ENCODE measurements at regions not wholly inside any gene's neighbourhood (a gene's known extent, or its start where the extent isn't known, plus 50 kb on each side); places are given as distances from the start of the nearest gene placed in this dataset.

GRCh38 chr6:40112350-40112749 lies 178.1 kb upstream of the MOCS1 start:
- TF ChIP-seq, protein P1, sequence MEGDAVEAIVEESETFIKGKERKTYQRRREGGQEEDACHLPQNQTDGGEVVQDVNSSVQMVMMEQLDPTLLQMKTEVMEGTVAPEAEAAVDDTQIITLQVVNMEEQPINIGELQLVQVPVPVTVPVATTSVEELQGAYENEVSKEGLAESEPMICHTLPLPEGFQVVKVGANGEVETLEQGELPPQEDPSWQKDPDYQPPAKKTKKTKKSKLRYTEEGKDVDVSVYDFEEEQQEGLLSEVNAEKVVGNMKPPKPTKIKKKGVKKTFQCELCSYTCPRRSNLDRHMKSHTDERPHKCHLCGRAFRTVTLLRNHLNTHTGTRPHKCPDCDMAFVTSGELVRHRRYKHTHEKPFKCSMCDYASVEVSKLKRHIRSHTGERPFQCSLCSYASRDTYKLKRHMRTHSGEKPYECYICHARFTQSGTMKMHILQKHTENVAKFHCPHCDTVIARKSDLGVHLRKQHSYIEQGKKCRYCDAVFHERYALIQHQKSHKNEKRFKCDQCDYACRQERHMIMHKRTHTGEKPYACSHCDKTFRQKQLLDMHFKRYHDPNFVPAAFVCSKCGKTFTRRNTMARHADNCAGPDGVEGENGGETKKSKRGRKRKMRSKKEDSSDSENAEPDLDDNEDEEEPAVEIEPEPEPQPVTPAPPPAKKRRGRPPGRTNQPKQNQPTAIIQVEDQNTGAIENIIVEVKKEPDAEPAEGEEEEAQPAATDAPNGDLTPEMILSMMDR (IDR thresholded peaks at IDR 0.05; ENCODE audit: low read depth, low read length): no peak
- no peaks in the 10 kb centered on the region for H3K27me3 ChIP-seq (ENCODE audit: control insufficient read depth, insufficient read depth, low read length)
- H3K4me3 ChIP-seq (ENCODE audit: low read depth, low read length): no peak overlapping the region
- no peaks in the 10 kb centered on the region for H3K9me3 ChIP-seq (ENCODE audit: control insufficient read depth, insufficient read depth, low read length)
- ChIA-PET POLR2A (no interaction called here), CTCF (no interaction called here)
- no peak for DNase-seq (ENCODE audit: low read depth, low spot score)
- no peak overlapping the region for H3K27ac ChIP-seq (ENCODE audit: low read depth, low read length)

- no peaks in the 10 kb centered on the region for H3K27me3 ChIP-seq (ENCODE audit: control insufficient read depth, insufficient read depth, low read length)
- DNase-seq (ENCODE audit: low read depth, low spot score): no peak
- ChIA-PET CTCF (no interaction called here), POLR2A (no interaction called here)
- TF ChIP-seq, protein P1 (IDR thresholded peaks at IDR 0.05; ENCODE audit: low read depth, low read length): no peak
- no peaks in the 10 kb centered on the region for H3K9me3 ChIP-seq (ENCODE audit: control insufficient read depth, insufficient read depth, low read length)
- H3K4me3 ChIP-seq (ENCODE audit: low read depth, low read length): no peak overlapping the region
- no peak overlapping the region for H3K27ac ChIP-seq (ENCODE audit: low read depth, low read length)
Observed at GRCh38 chr6:40108736-40109135, 174.5 kb upstream of the MOCS1 start.

DNA sequence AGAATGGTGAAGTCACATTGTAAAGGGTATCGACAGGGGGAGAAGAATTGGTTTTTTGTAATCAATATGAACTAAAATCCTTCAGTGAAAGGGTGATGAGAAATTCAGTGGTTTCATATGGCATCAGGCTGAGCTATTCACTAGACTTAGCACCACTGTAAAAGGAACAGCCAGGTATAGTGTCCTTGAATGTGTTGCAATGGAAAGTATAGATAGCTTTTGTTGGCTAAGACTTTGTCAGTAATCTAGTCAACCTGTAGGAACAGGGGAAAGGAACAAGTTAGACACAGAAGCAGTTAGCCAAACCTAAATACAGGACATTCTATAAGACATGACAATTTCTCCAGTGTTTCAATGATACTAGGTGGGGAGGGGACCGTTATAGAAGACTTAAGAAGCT lies 172.6 kb upstream of the MOCS1 start:
- ChIA-PET POLR2A (no interaction called here), CTCF (no interaction called here)
- Histone ChIP-seq H3K4me3 (ENCODE audit: low read depth, low read length) (no peak overlapping the region), H3K27me3 (ENCODE audit: control insufficient read depth, insufficient read depth, low read length) (no peaks in the 10 kb centered on the region), H3K9me3 (ENCODE audit: control insufficient read depth, insufficient read depth, low read length) (no peaks in the 10 kb centered on the region), H3K27ac (ENCODE audit: low read depth, low read length) (no peak overlapping the region)
- no peak for DNase-seq (ENCODE audit: low read depth, low spot score)
- TF ChIP-seq, protein P1 (IDR thresholded peaks at IDR 0.05; ENCODE audit: low read depth, low read length): no peak

DNA sequence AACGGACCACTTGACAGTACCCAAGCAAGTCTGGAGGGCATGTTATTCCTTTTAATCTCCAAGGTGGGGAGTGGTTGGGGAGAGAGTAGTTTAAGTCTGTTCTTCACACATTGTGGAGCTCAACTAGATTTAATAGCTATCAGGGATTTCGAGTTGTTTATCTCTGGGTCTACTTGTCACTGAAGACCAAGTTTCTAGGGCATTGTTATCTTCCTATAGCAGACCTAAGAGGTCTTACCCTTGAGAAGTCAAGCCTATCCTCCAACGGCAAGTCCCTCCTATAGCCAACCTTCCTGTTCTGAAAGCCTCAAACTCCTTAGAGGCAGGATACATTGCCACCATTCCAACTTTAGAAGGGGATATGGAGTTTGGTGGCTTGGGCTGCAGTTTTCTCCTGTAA lies 164.5 kb upstream of the MOCS1 start:
- no peak overlapping the region for H3K4me3 ChIP-seq (ENCODE audit: low read depth, low read length)

GRCh38 chr6:40097590-40097989 lies 163.3 kb upstream of the MOCS1 start:
- no peak for DNase-seq (ENCODE audit: low read depth, low spot score)
- CTCF ChIA-PET: no interaction called here
- H3K4me3 ChIP-seq (ENCODE audit: low read depth, low read length): no peak overlapping the region
- H3K27ac ChIP-seq (ENCODE audit: low read depth, low read length): no peak overlapping the region
- H3K27me3 ChIP-seq (ENCODE audit: control insufficient read depth, insufficient read depth, low read length): no peaks in the 10 kb centered on the region
- TF ChIP-seq, protein P1 (IDR thresholded peaks at IDR 0.05; ENCODE audit: low read depth, low read length): no peak
- H3K9me3 ChIP-seq (ENCODE audit: control insufficient read depth, insufficient read depth, low read length): peaks cover 4% of the 10 kb centered on the region; the same call in 1 of the 2 replicates
- POLR2A ChIA-PET: no interaction called here

More for the DNA sequence above, 164.5 kb upstream of the MOCS1 start:
- Histone ChIP-seq H3K27me3 (ENCODE audit: control insufficient read depth, insufficient read depth, low read length) (no peaks in the 10 kb centered on the region), H3K9me3 (ENCODE audit: control insufficient read depth, insufficient read depth, low read length) (peaks cover 4% of the 10 kb centered on the region; the same call in 1 of the 2 replicates), H3K27ac (ENCODE audit: low read depth, low read length) (no peak overlapping the region)
- CTCF ChIA-PET: no interaction called here
- no peak for DNase-seq (ENCODE audit: low read depth, low spot score)
- TF ChIP-seq, protein P1 (IDR thresholded peaks at IDR 0.05; ENCODE audit: low read depth, low read length): no peak
- POLR2A ChIA-PET: no interaction called here
